Stimulated activated CD8-positive, alpha-beta memory T cell treated with anti-CD3 and anti-CD28 coated beads, Interleukin-2, amount 100 ng/mL, for 48 hours (primary cell): ENCODE measurements at regions not wholly inside any gene's neighbourhood (a gene's known extent, or its start where the extent isn't known, plus 50 kb on each side); places are given as distances from the start of the nearest gene placed in this dataset.
"Not testable (repeated sequence)": the region's sequence is repeated elsewhere in the genome, so short reads cannot be mapped to it uniquely, and the experiment has no call there.

ENCODE experiments used
- DNase-seq, 2 donors: peaks; one replicate each; pipeline ENCODE4 v3.0.0-alpha.2; 2020; ENCODE audit warnings: low read depth in 2 of 2

GRCh38 chr4:58871509-58871908, 1761.3 kb upstream of the IGFBP7 start:
- no peak for DNase-seq

GRCh38 chr4:58849026-58849425, 1738.8 kb upstream of the IGFBP7 start:
- no peak for DNase-seq

DNA sequence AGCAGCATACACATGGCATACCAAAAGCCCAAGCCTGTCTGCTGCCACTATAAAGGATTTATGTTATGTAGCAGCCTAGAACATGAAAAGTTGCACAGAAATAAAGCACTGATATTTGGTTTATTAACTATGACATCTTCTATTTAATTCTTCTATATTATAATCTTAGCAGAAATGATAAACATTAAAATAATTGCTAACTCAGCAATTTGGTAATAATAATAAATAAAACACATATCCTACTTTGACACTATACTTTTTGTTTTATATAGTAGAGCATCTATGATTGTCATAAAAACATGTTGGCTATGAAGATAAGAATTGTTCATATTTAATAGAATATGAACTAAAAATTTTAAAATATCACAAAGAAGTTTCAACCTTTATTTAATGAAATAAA, 1733.3 kb upstream of the IGFBP7 start:
- no peak for DNase-seq

DNA sequence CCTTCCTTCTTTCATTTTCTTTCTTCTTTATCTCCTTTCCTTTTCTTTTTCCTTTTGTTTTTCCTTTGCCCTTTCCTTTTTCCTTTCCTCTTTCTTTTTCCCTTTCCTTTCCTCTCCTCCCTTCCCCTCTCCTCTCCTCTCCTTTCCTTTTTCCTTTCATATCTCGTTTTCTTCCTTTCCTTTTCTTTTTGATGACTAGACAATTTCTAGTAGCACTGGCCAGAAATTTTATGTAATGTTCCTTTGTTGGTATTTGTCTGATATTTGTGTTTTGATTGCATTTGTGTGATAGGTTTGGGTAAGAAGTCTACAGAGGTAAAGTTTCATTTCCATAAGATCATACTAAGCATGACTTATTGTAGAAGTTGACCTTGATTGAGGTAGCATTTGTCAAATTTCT, 1722.9 kb upstream of the IGFBP7 start:
- no peak for DNase-seq

- DNase-seq, result no peak
Observed at GRCh38 chr4:58825278-58825677, 1715.1 kb upstream of the IGFBP7 start.

DNA sequence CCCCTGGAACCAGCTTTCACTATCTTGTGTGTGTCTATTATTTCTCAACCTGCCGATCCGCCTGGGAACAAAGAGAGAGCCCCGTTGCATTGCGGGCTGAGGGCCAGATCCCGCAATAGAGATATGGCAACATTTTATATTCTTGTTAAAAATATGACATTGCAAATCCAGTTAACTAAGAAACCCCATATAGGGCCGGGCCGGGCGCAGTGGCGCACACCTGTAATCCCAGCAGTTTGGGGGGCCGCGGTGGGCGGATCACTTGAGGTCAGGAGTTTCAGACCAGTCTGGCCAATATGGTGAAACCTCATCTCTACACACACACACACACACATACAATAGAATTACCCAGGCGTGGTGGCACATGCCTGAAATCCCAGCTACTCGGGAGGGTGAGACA, 1708.4 kb upstream of the IGFBP7 start:
- not testable (repeated sequence) for DNase-seq

DNA sequence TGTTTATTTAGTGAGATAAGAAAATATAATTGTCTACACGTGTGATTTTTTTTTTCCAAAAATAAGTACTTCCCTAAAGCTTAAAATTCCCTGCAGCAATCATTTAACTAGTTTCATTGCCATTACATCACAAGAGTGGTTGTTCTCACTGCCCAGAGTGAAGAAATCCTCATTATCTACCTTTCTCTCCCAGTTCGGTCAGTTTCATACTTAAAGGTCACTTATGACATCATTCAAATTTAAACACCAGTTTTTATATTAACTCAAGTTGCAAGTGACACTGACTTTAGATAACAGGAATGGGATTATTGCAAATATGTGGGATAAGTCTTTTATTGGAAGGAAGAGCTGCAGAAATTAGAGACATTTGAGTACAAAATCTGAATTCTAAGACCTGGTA, 1699.8 kb upstream of the IGFBP7 start:
- DNase-seq, result no peak

- DNase-seq, result no peak
Observed at GRCh38 chr4:58809366-58809765, 1699.2 kb upstream of the IGFBP7 start.

- DNase-seq, result no peak
Observed at GRCh38 chr4:58808817-58809216, 1698.6 kb upstream of the IGFBP7 start.

DNA sequence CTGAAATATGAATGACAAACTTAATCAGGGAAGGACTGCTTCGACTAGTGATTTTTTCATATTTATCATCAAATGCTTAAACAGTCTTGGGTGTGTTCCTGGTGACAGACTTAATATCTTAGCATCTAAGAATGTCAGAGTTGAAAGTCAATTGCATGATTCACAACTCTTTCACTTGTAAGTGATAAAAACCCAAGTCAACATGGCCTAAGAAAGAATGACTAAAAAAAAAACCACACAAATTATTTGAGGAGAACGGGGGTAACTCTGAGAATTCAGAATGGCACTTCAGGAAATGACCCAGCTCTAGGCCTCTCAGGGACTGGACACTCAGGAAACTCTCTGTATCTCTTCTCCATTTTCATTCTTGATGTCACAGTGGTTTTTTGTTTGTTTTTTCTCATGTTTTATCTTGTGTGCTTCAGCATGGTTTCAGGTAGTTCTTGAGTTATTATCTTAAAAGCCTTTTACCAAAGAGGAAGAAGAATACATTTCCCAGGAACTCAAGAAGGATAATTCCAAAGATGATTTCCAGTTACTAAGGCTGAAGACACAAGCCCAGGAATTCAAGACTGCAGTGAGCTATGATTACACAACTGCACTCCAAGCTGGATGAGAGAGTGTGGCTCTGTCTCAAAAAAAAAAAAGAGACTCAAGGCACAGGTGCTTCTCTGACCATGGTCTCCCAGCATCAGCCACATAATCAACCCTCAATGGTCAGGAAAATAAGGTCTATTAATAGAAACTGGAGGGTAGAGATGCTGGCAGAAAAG, 1697.8 kb upstream of the IGFBP7 start:
- no peak for DNase-seq

- DNase-seq, result no peak
Observed at GRCh38 chr4:58776627-58777026, 1666.4 kb upstream of the IGFBP7 start.

GRCh38 chr4:58767598-58767997, 1657.4 kb upstream of the IGFBP7 start:
- DNase-seq, result no peak

- DNase-seq, result no peak
Observed at GRCh38 chr4:58766763-58767162, 1656.6 kb upstream of the IGFBP7 start.

- DNase-seq, result no peak
Observed at GRCh38 chr4:58761563-58761962, 1651.4 kb upstream of the IGFBP7 start.

GRCh38 chr4:58760737-58761136, 1650.6 kb upstream of the IGFBP7 start:
- DNase-seq, result no peak

- DNase-seq, result no peak
Observed at GRCh38 chr4:58760100-58760499, 1649.9 kb upstream of the IGFBP7 start.

DNA sequence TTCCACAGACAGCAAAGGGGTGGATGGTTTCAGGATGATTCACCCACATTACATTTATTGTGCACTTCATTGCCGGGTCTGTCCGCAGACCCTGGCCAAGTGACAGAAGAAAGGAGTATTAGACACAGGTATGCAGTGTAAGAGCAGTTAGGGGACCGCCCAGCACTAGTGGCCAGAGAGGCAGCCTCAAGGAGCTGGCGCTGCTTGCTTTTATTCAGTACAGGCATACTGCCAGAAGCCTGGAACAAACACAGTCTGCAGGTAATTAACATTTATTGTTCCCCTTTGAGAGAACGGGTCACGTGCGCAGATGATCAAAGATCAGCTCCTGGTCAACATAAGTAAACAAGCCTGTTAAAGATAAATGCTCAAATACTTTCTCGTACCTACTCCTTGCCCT, 1639.0 kb upstream of the IGFBP7 start:
- no peak for DNase-seq

- no peak for DNase-seq
Observed at GRCh38 chr4:58740897-58741296, 1630.7 kb upstream of the IGFBP7 start.

DNA sequence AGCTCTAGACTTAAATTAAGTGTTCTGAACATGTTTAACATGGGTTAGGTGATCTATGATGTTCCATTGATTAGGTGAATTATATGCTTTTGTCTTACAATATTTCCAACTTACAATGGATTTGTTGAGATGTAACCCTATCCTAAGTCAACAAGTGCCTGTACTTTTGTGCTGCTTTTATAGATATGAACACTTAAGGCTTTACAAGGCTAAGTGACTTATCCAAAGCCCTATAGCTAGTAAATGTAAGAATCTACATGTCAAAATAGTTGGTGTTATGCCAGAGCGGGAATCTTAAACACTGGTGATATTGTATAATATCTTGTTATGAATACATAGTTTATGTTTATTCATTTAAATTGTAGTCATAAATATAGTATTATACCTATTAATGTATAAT, 1629.1 kb upstream of the IGFBP7 start:
- no peak for DNase-seq

GRCh38 chr4:58738375-58738774, 1628.2 kb upstream of the IGFBP7 start:
- DNase-seq, result no peak

GRCh38 chr4:58734030-58734674, 1624.0 kb upstream of the IGFBP7 start:
- no peak for DNase-seq

GRCh38 chr4:58732973-58733372, 1622.8 kb upstream of the IGFBP7 start:
- DNase-seq, result no peak

- no peak for DNase-seq
Observed at GRCh38 chr4:58723954-58724353, 1613.8 kb upstream of the IGFBP7 start.

DNA sequence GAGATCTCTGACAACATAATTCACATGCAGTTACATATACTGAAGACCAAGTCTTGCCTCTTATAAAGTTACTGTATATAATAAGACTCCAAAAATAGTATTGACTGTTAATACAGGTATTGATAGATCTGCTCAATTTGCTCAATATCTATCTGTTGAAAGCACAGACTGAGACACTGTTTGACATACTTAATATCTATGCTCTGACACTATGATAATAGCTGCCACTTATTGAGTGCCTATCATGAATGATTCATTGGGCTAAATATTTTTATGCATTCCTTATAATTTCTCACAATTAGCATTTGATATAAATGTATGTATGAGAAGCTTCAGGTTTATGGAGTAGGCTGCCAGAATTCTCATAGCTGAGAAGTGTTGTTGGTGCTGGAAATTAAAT, 1600.9 kb upstream of the IGFBP7 start:
- no peak for DNase-seq
